Transverse colon (tissue), 4 donors: ENCODE measurements at regions not wholly inside any gene's neighbourhood (a gene's known extent, or its start where the extent isn't known, plus 50 kb on each side); places are given as distances from the start of the nearest gene placed in this dataset.

Experiments
- DNase-seq: peaks from one replicate; pipeline ENCODE4 v3.0.0-alpha.2; 2019
- H3K27ac ChIP-seq, 4 donors: fragments of 200-600 bp; sonication (generic); 2 replicates each; pipeline ENCODE4 v1.5.1; 2016 to 2018; ENCODE audit warnings: inconsistent platforms in 4 of 4
- H3K27me3 ChIP-seq: fragments of 200-600 bp; sonication (generic); 2 replicates; pipeline ENCODE4 v1.5.1; 2017; ENCODE audit warnings: inconsistent platforms
- H3K36me3 ChIP-seq, 4 donors: fragments of 200-600 bp; sonication (generic); 2 replicates each; pipeline ENCODE4 v1.5.1; 2017 to 2019; ENCODE audit warnings: inconsistent platforms in 4 of 4
- H3K4me1 ChIP-seq, 4 donors: fragments of 200-600 bp; sonication (generic); 2 replicates each; pipeline ENCODE4 v1.5.1; 2017 to 2020; ENCODE audit warnings: inconsistent platforms in 4 of 4
- H3K4me3 ChIP-seq, 4 donors: fragments of 200-600 bp; sonication (generic); 1 replicate in 1 of 4; 2 replicates in 3 of 4; pipeline versions ENCODE4 v1.5.1 to v1.6.1; 2017 to 2019; ENCODE audit warnings: inconsistent platforms in 4 of 4
- H3K9me3 ChIP-seq, 2 donors: fragments of 200-600 bp; sonication (generic); 2 replicates each; pipeline ENCODE4 v1.5.1; 2017 to 2019; ENCODE audit warnings: inconsistent platforms in 2 of 2
- CTCF ChIP-seq, 5 experiments: fragments of 200-600 bp in 3 of 5; fragments of 450-650 bp in 2 of 5; sonication (generic) in 3 of 5; IDR thresholded peaks; 1 replicate in 2 of 5; 2 replicates in 3 of 5; pipeline ENCODE4 v1.5.1; 2016 to 2017; ENCODE audit warnings: antibody characterized with exemption in 5 of 5, inconsistent platforms in 3 of 5, mild to moderate bottlenecking in 2 of 5, moderate library complexity in 1 of 5
- EP300 ChIP-seq: sonication (generic); formaldehyde crosslinking; IDR thresholded peaks from one replicate; pipeline ENCODE4 v1.6.1; 2017; ENCODE audit warnings: antibody characterized with exemption, low read depth
- POLR2A ChIP-seq: fragments of 450-650 bp; IDR thresholded peaks from one replicate; pipeline ENCODE4 v1.6.1; 2016; ENCODE audit warnings: antibody characterized with exemption, mild to moderate bottlenecking, moderate library complexity
- POLR2AphosphoS5 ChIP-seq, 3 donors: sonication (generic); formaldehyde crosslinking; IDR thresholded peaks; one replicate each; pipeline ENCODE4 v1.6.1; 2016; ENCODE audit warnings: antibody characterized with exemption in 3 of 3
- WGBS, 2 donors: methylation state at CpG; one replicate each; pipeline ENCODE4 v1.1.5; 2018; ENCODE audit warnings: low coverage in 1 of 2; 5-methylcytosine and 5-hydroxymethylcytosine counted together
- in situ Hi-C, 4 donors: fragments of 200-750 bp; cut with MboI; loops; one replicate each; pipeline versions ENCODE4 v1.15.0 to v1.15.1; 2017; ENCODE audit warnings: low sequenced_read_pairs in 3 of 4, low pct_ligation_motif_present in 1 of 4, low pct_unique_long_range_greater_than_20kb in 1 of 4
- intact Hi-C: fragments of 100-400 bp; cut with DNase I; formaldehyde crosslinking; loops from one replicate; pipeline ENCODE4 v1.15.1; 2023; ENCODE audit warnings: low total_unique reads

GRCh38 chrX:95662200-95662599 is 1022.4 kb upstream of the DIAPH2 start:
- in situ Hi-C loops (no loop called here), intact Hi-C loops (no loop called here)
- DNase-seq = no peak
- TF ChIP-seq CTCF (IDR thresholded peaks at IDR 0.05) (no peak), POLR2AphosphoS5 (IDR thresholded peaks at IDR 0.05) (no peak), EP300 (no peak), POLR2A (no peak)
- Histone ChIP-seq H3K4me3 (no peak overlapping the region), H3K4me1 (no peaks in the 10 kb centered on the region), H3K27me3 (no peaks in the 10 kb centered on the region), H3K27ac (no peak overlapping the region), H3K36me3 (no peaks in the 10 kb centered on the region), H3K9me3 (no peaks in the 10 kb centered on the region)
- WGBS, 2 donors = 46% methylated on average over 1 of the region's 1 CpG; no CpG with 5 or more reads in 1 of the 2 donors

- intact Hi-C loops = no loop called here
- TF ChIP-seq POLR2AphosphoS5 (IDR thresholded peaks at IDR 0.05) (no peak), CTCF (IDR thresholded peaks at IDR 0.05) (no peak), POLR2A (no peak), EP300 (no peak)
- no peaks in the 10 kb centered on the region for H3K9me3 ChIP-seq
- H3K27me3 ChIP-seq = no peaks in the 10 kb centered on the region
- DNase-seq = no peak
- in situ Hi-C loops = no loop called here
- WGBS, 2 donors = 100% methylated on average over 2 of the region's 2 CpGs; no CpG with 5 or more reads in 1 of the 2 donors
- H3K27ac ChIP-seq = no peak overlapping the region
- H3K4me1 ChIP-seq = no peaks in the 10 kb centered on the region
- no peaks in the 10 kb centered on the region for H3K36me3 ChIP-seq
- H3K4me3 ChIP-seq = no peak overlapping the region
These were observed 1018.6 kb upstream of the DIAPH2 start for GRCh38 chrX:95666056-95666455.

GRCh38 chrX:95675011-95675410 is 1009.6 kb upstream of the DIAPH2 start:
- intact Hi-C loops = no loop called here
- 63% methylated on average over 2 of the region's 2 CpGs; no CpG with 5 or more reads in 1 of the 2 donors for WGBS, 2 donors

GRCh38 chrX:95675794-95676193 is 1008.8 kb upstream of the DIAPH2 start:
- DNase-seq = no peak
- no peaks in the 10 kb centered on the region for H3K4me1 ChIP-seq
- no peak overlapping the region for H3K27ac ChIP-seq
- intact Hi-C loops (no loop called here), in situ Hi-C loops (no loop called here)
- TF ChIP-seq POLR2A (no peak), CTCF (IDR thresholded peaks at IDR 0.05) (no peak), POLR2AphosphoS5 (IDR thresholded peaks at IDR 0.05) (no peak), EP300 (no peak)
- H3K9me3 ChIP-seq = no peaks in the 10 kb centered on the region
- H3K27me3 ChIP-seq = no peaks in the 10 kb centered on the region
- H3K4me3 ChIP-seq = no peak overlapping the region
- H3K36me3 ChIP-seq = no peaks in the 10 kb centered on the region
- WGBS, 2 donors = 42 to 80% methylated on average over 2 to 3 of the region's 3 CpGs

More at GRCh38 chrX:95675011-95675410, 1009.6 kb upstream of the DIAPH2 start:
- no peak overlapping the region for H3K27ac ChIP-seq
- no peaks in the 10 kb centered on the region for H3K36me3 ChIP-seq
- no peak for DNase-seq
- no peaks in the 10 kb centered on the region for H3K27me3 ChIP-seq
- no peaks in the 10 kb centered on the region for H3K9me3 ChIP-seq
- H3K4me3 ChIP-seq = no peak overlapping the region
- in situ Hi-C loops = no loop called here
- TF ChIP-seq POLR2AphosphoS5 (IDR thresholded peaks at IDR 0.05) (no peak), POLR2A (no peak), CTCF (IDR thresholded peaks at IDR 0.05) (no peak), EP300 (no peak)
- no peaks in the 10 kb centered on the region for H3K4me1 ChIP-seq
